Central memory CD8-positive, alpha-beta T cell (primary cell): ENCODE measurements at regions not wholly inside any gene's neighbourhood (a gene's known extent, or its start where the extent isn't known, plus 50 kb on each side); places are given as distances from the start of the nearest gene placed in this dataset.
"Not testable (repeated sequence)": the region's sequence is repeated elsewhere in the genome, so short reads cannot be mapped to it uniquely, and the experiment has no call there.

Experiments used
- ATAC-seq: fragments of 150-1000 bp; cut with Tn5 transposase; replicated peaks from 2 replicates; pipeline ENCODE4 v1.10.0; 2022; ENCODE audit warnings: mild to moderate bottlenecking, moderate FRiP score, moderate number of reproducible peaks; ENCODE audit not compliant: poor library complexity, severe bottlenecking; ENCODE audit errors: extremely low read depth
- DNase-seq, 2 donors: peaks; one replicate each; pipeline ENCODE4 v3.0.0; 2021; ENCODE audit warnings: low spot score in 2 of 2
- H3K27ac Mint-ChIP-seq: one replicate; pipeline ENCODE4 v1.8.0; 2022; ENCODE audit warnings: low read depth, mild to moderate bottlenecking, moderate library complexity, mixed read lengths
- H3K27me3 Mint-ChIP-seq: one replicate; pipeline ENCODE4 v1.8.0; 2022; ENCODE audit warnings: mixed read lengths
- H3K36me3 Mint-ChIP-seq: one replicate; pipeline ENCODE4 v1.8.0; 2022; ENCODE audit warnings: mild to moderate bottlenecking, moderate library complexity, mixed read lengths; ENCODE audit not compliant: insufficient read depth
- H3K4me1 Mint-ChIP-seq: one replicate; pipeline ENCODE4 v1.8.0; 2022; ENCODE audit warnings: mixed read lengths
- H3K4me3 Mint-ChIP-seq: one replicate; pipeline ENCODE4 v1.8.0; 2022; ENCODE audit warnings: mild to moderate bottlenecking, moderate library complexity, mixed read lengths
- H3K9me3 Mint-ChIP-seq: one replicate; pipeline ENCODE4 v1.8.0; 2022; ENCODE audit warnings: mixed read lengths

DNA sequence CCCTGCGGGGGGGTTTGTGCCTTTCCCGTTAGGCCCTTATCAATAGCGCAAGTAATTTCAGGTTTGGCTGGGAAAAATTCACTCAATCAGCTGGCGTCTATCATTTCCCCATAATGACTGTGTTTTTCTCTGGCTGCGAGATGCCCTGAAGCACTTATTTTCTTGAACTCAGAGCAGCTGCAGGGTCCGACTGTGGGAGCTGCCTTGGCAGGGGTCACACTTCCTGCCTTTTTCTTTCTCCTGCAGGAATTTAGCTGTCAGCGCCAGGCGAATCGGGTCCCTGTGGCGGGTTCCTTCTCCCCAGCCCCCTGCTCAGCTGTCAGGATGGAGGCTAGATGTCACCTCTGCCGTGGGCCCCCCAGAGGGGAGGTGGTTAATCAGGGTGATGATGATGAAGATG, 81.3 kb upstream of the HPCAL1 start:
- ATAC-seq: no peak
- Mint-ChIP-seq H3K4me3 (no peak overlapping the region), H3K36me3 (peaks cover 1% of the 10 kb centered on the region), H3K27me3 (peaks cover 22% of the 10 kb centered on the region), H3K27ac (no peak overlapping the region), H3K9me3 (no peaks in the 10 kb centered on the region), H3K4me1 (no peaks in the 10 kb centered on the region)
- DNase-seq: no peak

DNA sequence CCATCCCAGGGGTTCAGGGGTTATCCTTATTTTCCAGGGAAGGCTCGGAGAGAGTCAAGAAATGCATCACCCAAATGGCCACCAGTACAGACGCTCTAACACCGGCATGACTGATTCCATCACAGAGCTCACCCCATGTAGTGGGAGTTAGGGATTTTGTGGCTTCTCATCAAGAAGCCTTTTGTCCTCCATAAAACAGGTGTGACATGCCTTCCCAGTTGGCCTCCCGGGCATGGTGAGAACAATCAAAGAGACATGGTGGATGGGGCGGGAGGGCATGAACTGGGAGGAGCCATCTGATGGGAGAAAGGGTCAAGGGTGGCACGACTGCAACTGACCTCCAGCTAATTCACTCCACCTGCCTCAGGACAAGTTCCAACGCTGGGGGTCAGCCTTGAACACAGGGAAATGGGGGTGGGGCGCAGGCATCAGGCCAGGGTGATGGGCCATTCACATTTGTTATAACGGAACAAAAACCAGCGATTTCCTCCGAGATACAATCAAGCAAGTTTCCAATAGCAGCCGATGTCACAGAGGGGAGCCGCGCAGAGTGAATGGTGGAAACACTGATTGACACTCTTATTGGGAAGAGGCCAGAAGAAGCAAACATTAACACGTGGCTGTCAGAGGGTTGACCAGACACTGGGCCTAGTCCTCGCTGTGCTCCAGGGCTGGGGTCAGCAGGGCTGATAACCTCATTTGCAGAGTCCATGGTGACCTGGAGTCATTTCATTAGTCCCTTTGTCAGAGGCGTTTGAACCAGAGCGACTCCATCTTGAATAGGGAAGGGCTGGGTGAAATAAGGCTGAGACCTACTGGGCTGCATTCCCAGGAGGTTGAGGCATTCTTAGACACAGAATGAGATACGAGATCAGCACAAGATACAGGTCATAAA, 80.5 kb upstream of the HPCAL1 start:
- peaks cover 25% of the 10 kb centered on the region for H3K27me3 Mint-ChIP-seq
- H3K27ac Mint-ChIP-seq: no peak overlapping the region
- H3K9me3 Mint-ChIP-seq: no peaks in the 10 kb centered on the region
- DNase-seq (no peak), ATAC-seq (no peak)
- H3K36me3 Mint-ChIP-seq: peaks cover 1% of the 10 kb centered on the region
- H3K4me3 Mint-ChIP-seq: no peak overlapping the region
- H3K4me1 Mint-ChIP-seq: no peaks in the 10 kb centered on the region

GRCh38 chr2:10223471-10223870, 79.2 kb upstream of the HPCAL1 start:
- no peak overlapping the region for H3K27ac Mint-ChIP-seq
- DNase-seq (no peak), ATAC-seq (no peak)
- H3K9me3 Mint-ChIP-seq: no peaks in the 10 kb centered on the region
- H3K36me3 Mint-ChIP-seq: peaks cover 1% of the 10 kb centered on the region
- peaks cover 37% of the 10 kb centered on the region for H3K27me3 Mint-ChIP-seq
- no peak overlapping the region for H3K4me3 Mint-ChIP-seq
- H3K4me1 Mint-ChIP-seq: no peaks in the 10 kb centered on the region

DNA sequence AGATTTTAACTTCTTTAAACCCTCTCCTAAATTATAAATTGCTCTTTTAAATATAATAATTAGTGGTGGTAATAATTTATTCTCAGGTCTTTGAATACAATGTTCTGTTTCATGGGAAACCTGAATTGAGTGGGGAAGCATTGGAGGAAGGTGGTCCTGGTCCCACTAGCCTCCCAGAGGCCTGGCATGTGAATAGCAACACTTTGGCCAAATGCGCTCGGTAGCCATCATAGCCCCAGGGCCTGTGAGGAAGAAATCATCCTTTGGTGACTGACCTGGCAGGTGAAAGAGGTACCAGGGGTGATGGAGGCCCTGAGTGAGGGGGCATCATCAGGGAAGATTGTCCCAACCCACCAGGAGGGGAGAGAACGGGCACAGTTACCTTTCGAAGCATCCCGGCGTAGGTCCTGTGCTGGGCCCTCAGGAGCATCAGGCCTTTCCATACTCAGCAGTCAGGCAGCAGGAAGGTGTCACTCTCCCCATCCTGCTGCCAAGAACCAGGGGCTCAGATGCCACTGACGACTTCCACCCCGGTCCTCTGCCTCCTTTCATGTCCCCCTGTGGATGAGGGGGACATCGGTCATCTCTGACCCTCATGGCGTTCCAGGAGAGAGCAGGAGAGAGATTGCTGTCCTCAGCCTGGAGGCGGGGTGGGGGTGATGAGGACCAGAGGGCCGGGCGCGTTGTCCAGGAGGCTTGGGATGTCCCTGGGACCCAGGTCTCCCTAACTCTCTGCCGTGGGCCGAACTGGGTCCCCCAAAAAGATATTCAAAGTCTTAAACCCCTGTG, 78.6 kb upstream of the HPCAL1 start:
- Mint-ChIP-seq H3K4me3 (no peak overlapping the region), H3K4me1 (no peaks in the 10 kb centered on the region), H3K27ac (no peak overlapping the region), H3K27me3 (peaks cover 38% of the 10 kb centered on the region), H3K9me3 (no peaks in the 10 kb centered on the region), H3K36me3 (peaks cover 1% of the 10 kb centered on the region)
- ATAC-seq (no peak), DNase-seq (no peak)

DNA sequence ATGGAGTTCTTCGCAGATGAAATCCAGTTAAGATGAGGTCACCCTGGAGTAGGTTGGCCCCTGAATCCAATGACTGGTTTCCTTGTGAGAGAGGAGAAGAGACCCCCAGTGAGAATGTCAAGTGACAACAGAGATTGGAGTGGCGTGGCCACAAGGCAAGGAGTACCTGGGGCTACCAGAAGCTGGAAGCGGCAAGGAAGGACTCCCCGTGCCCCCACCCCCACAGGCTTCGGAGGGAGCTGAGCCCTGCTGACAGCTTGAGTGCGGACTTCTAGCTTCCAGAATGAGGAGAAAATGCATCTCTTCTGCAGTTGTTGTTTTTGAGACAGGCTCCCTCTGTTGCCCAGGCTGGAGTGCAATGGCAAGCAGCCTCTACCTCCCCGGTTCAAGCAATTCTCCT, 78.0 kb upstream of the HPCAL1 start:
- peaks cover 36% of the 10 kb centered on the region for H3K27me3 Mint-ChIP-seq
- ATAC-seq (no peak), DNase-seq (no peak)
- no peaks in the 10 kb centered on the region for H3K4me1 Mint-ChIP-seq
- no peaks in the 10 kb centered on the region for H3K9me3 Mint-ChIP-seq
- H3K4me3 Mint-ChIP-seq: no peak overlapping the region
- H3K36me3 Mint-ChIP-seq: peaks cover 1% of the 10 kb centered on the region
- H3K27ac Mint-ChIP-seq: no peak overlapping the region

DNA sequence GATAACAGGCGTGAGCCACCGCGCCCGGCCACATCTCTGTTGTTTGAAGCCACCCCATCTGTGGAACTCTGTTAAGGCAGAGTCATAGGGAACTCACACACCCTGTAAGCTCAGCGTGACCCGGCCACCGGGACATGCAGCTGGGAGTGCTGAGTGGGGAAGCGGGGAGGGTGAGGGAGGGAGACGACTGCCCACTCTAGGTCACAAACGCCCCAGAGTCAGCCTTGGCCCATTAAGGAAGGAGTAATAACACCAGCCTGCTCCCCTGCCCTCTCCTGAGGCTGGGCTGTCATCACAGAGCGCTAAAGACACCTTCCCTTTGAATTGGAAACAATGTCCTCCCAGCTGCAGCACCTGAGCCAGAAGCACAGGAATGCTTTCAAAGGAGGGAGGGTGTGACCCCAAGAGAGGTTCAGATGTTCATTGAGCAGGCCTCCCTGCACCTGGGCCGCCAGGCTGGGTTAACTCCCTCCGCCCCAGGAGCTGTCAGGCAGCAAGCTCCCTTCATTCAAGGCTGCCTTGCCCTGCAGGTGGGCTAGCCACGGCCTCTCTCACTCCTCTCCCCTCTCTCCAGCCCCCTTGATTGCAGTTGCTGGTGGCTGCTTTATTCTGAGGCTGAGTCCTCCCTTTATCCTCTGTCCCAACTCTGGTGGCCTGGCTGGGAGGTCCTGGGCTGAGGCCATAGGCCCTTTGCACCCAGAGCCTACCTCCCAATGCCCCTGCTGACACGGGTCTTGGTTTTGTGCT, 77.2 kb upstream of the HPCAL1 start:
- DNase-seq (no peak), ATAC-seq (no peak)
- Mint-ChIP-seq H3K4me3 (no peak overlapping the region), H3K9me3 (no peaks in the 10 kb centered on the region), H3K4me1 (no peaks in the 10 kb centered on the region), H3K27ac (peak overlapping the region; percentile 61), H3K36me3 (no peaks in the 10 kb centered on the region), H3K27me3 (peaks cover 28% of the 10 kb centered on the region)

GRCh38 chr2:10226038-10226724, 76.5 kb upstream of the HPCAL1 start:
- peaks cover 26% of the 10 kb centered on the region for H3K27me3 Mint-ChIP-seq
- H3K9me3 Mint-ChIP-seq: no peaks in the 10 kb centered on the region
- H3K4me1 Mint-ChIP-seq: no peaks in the 10 kb centered on the region
- no peak for DNase-seq
- peak overlapping the region; percentile 61 for H3K27ac Mint-ChIP-seq
- no peak overlapping the region for H3K4me3 Mint-ChIP-seq
- no peaks in the 10 kb centered on the region for H3K36me3 Mint-ChIP-seq
- no peak for ATAC-seq

DNA sequence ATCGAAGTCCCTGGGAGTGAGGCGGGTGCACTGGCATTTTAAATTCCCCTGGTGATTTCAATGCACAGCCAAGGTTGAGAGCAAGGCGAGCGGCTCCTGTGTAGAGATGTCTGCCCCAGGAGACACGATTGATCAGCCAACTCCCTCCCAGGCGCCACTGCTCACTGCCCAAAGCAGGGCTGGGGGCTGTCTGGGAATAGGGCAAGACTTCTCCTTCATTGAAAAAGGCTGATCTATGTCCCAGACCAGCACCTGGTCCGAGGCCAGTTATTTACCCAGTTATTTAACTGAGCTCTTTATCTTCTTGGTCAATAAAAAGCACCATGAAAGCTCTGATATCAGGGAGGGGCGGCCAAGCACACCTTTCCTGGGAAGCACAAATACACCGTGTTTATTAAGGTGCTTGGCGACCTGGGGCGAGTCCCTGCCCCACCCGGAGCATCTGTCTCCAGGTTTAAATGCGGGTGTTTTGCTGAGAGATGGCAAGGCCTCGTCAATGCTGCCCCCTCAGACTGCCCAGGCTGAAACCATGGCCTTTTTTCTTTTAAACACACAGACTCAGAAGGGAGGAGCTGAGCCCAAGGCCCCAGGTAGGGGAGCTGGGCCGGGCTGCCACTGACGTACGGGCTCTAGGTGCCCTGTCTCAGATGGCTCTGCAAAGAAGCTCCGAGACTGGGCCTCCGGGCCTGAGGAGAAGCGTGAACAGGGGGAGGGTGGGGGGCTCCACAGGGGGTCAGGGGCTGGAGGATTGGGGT, 73.9 kb upstream of the HPCAL1 start:
- Mint-ChIP-seq H3K4me3 (no peak overlapping the region), H3K4me1 (no peaks in the 10 kb centered on the region), H3K36me3 (no peaks in the 10 kb centered on the region), H3K27me3 (peaks cover 16% of the 10 kb centered on the region), H3K27ac (no peak overlapping the region), H3K9me3 (no peaks in the 10 kb centered on the region)
- DNase-seq (no peak), ATAC-seq (no peak)

- Mint-ChIP-seq H3K36me3 (peaks cover 1% of the 10 kb centered on the region), H3K27me3 (peaks cover 16% of the 10 kb centered on the region), H3K4me1 (no peaks in the 10 kb centered on the region), H3K27ac (no peak overlapping the region), H3K9me3 (no peaks in the 10 kb centered on the region), H3K4me3 (no peak overlapping the region)
- DNase-seq: no peak
- ATAC-seq: no peak
Measured at GRCh38 chr2:10229462-10230099, 73.1 kb upstream of the HPCAL1 start.

DNA sequence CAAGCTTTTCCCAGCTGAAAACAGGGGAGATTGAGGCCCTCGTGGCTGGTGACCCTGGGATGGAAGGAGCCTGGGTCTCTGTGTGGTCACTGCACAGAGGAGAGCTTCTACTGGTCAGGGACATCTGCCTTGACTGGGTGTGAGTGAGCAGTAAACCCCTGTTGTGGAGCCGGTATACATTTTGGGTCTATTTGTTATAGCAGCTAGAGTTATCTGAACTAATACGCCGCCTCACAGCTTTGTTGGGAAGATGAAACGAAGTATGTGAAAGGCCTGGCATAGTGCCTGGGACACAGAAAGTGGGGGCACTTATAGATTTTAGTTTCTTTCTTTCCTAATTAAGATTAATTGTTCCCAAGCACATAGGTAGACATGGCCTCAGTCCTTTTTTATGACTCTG, 72.2 kb upstream of the HPCAL1 start:
- Mint-ChIP-seq H3K4me1 (no peaks in the 10 kb centered on the region), H3K27ac (no peak overlapping the region)
- no peak for ATAC-seq

DNA sequence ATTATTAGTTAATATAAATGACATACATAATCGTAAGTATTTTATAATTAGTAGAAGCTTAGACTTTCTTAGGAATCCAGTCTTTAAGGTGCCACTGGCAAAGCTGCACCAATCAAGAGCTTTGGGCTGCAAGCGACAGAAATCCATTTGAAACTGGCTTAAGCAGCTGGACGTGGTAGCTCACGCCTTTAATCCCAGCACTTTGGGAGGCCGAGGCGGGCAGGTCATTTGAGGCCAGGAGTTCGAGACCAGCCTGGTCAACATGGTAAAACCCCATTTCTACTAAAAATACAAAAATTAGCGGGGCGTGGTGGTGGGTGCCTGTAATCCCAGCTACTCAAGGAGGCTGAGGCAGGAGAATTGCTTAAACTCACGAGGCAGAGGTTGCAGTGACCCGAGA, 71.8 kb upstream of the HPCAL1 start:
- not testable (repeated sequence) for ATAC-seq, DNase-seq, H3K4me3 Mint-ChIP-seq, H3K4me1 Mint-ChIP-seq, H3K27ac Mint-ChIP-seq, H3K36me3 Mint-ChIP-seq, H3K9me3 Mint-ChIP-seq
- peaks cover 17% of the 10 kb centered on the region for H3K27me3 Mint-ChIP-seq

More for the DNA sequence above, 72.2 kb upstream of the HPCAL1 start:
- H3K9me3 Mint-ChIP-seq: no peaks in the 10 kb centered on the region
- peaks cover 1% of the 10 kb centered on the region for H3K36me3 Mint-ChIP-seq
- H3K27me3 Mint-ChIP-seq: peaks cover 16% of the 10 kb centered on the region
- no peak for DNase-seq
- H3K4me3 Mint-ChIP-seq: no peak overlapping the region
